GM18507 (cell line): ENCODE measurements at regions not wholly inside any gene's neighbourhood (a gene's known extent, or its start where the extent isn't known, plus 50 kb on each side); places are given as distances from the start of the nearest gene placed in this dataset.

ENCODE experiments used
- DNase-seq: peaks from one replicate; pipeline ENCODE4 v3.0.0; 2011; ENCODE audit warnings: low read depth; ENCODE audit not compliant: insufficient read length; ENCODE audit errors: extremely low spot score
- FAIRE-seq: peaks from 2 replicates; lab custom pipeline; 2011; peaks lifted over from hg19 to GRCh38; lab: Jason Lieb, UNC

- FAIRE-seq (no peak), DNase-seq (no peak)
These were observed 372.8 kb upstream of the MYT1L start for GRCh38 chr2:2703762-2704427.

- FAIRE-seq (no peak), DNase-seq (no peak)
These were observed 372.1 kb upstream of the MYT1L start for GRCh38 chr2:2703172-2703571.

GRCh38 chr2:2702385-2702784, 371.3 kb upstream of the MYT1L start:
- no peak for FAIRE-seq
- DNase-seq = no peak

GRCh38 chr2:2701813-2702212, 370.7 kb upstream of the MYT1L start:
- FAIRE-seq = no peak

GRCh38 chr2:2701176-2701781, 370.2 kb upstream of the MYT1L start:
- DNase-seq (no peak), FAIRE-seq (no peak)

More at GRCh38 chr2:2701813-2702212, 370.7 kb upstream of the MYT1L start:
- no peak for DNase-seq

- FAIRE-seq = no peak
- no peak for DNase-seq
These were observed 368.0 kb upstream of the MYT1L start for GRCh38 chr2:2699121-2699505.

GRCh38 chr2:2698182-2699120, 367.4 kb upstream of the MYT1L start:
- no peak for FAIRE-seq
- DNase-seq = no peak

- FAIRE-seq (no peak), DNase-seq (no peak)
These were observed 365.8 kb upstream of the MYT1L start for GRCh38 chr2:2696733-2697455.

GRCh38 chr2:2696325-2696724, 365.2 kb upstream of the MYT1L start:
- DNase-seq (no peak), FAIRE-seq (no peak)

- FAIRE-seq (no peak), DNase-seq (no peak)
These were observed 363.7 kb upstream of the MYT1L start for GRCh38 chr2:2694746-2695145.

GRCh38 chr2:2692599-2693389, 361.7 kb upstream of the MYT1L start:
- FAIRE-seq (no peak), DNase-seq (no peak)

GRCh38 chr2:2691419-2691818, 360.3 kb upstream of the MYT1L start:
- DNase-seq (no peak), FAIRE-seq (no peak)

GRCh38 chr2:2690985-2691384, 359.9 kb upstream of the MYT1L start:
- no peak for DNase-seq
- no peak for FAIRE-seq

GRCh38 chr2:2689306-2689705, 358.2 kb upstream of the MYT1L start:
- FAIRE-seq (no peak), DNase-seq (no peak)

GRCh38 chr2:2688254-2688653, 357.2 kb upstream of the MYT1L start:
- FAIRE-seq (no peak), DNase-seq (no peak)

- DNase-seq (no peak), FAIRE-seq (no peak)
These were observed 356.7 kb upstream of the MYT1L start for GRCh38 chr2:2687745-2688144.

- no peak for FAIRE-seq
- no peak for DNase-seq
These were observed 355.1 kb upstream of the MYT1L start for GRCh38 chr2:2686222-2686621.

GRCh38 chr2:2683606-2684224, 352.6 kb upstream of the MYT1L start:
- FAIRE-seq (no peak), DNase-seq (no peak)
